Activated naive CD8-positive, alpha-beta T cell (primary cell): ENCODE measurements at regions not wholly inside any gene's neighbourhood (a gene's known extent, or its start where the extent isn't known, plus 50 kb on each side); places are given as distances from the start of the nearest gene placed in this dataset.

Source experiments
- H3K27ac Mint-ChIP-seq: one replicate; pipeline ENCODE4 v1.8.0; 2021; ENCODE audit warnings: mixed read lengths
- H3K27me3 Mint-ChIP-seq: one replicate; pipeline ENCODE4 v1.8.0; 2021; ENCODE audit warnings: mixed read lengths
- H3K36me3 Mint-ChIP-seq: one replicate; pipeline ENCODE4 v1.8.0; 2021; ENCODE audit warnings: mixed read lengths
- H3K4me1 Mint-ChIP-seq: one replicate; pipeline ENCODE4 v1.8.0; 2021; ENCODE audit warnings: low read depth, mixed read lengths
- H3K4me3 Mint-ChIP-seq: one replicate; pipeline ENCODE4 v1.8.0; 2021; ENCODE audit warnings: mild to moderate bottlenecking, mixed read lengths
- H3K9me3 Mint-ChIP-seq: one replicate; pipeline ENCODE4 v1.8.0; 2021; ENCODE audit warnings: low read depth, mixed read lengths

GRCh38 chr7:13072014-13072413 is 384.6 kb downstream of the ARL4A start:
- peaks cover 2% of the 10 kb centered on the region for H3K27me3 Mint-ChIP-seq
- no peaks in the 10 kb centered on the region for H3K36me3 Mint-ChIP-seq
- H3K4me1 Mint-ChIP-seq, result no peaks in the 10 kb centered on the region
- no peak overlapping the region for H3K27ac Mint-ChIP-seq
- H3K9me3 Mint-ChIP-seq, result no peaks in the 10 kb centered on the region
- no peak overlapping the region for H3K4me3 Mint-ChIP-seq

DNA sequence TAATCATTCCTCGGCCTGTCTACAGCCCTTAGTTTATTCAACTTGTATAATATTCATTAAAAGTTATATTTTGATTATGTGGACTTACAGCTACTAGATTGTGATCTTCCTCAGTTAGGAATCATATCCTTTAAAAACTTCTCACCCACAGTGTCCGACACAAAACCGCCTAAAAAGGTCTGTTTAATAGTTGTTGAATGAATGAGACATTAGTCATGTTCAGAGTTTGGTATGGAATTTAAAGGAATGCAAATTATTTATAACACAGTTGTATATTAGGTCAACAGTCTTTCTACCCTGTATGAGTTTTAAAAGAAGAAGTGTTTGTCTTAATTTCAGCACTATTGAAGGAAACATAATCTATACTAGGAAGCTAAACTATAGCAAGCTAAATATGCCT is 390.0 kb downstream of the ARL4A start:
- Mint-ChIP-seq H3K4me3 (no peak overlapping the region), H3K4me1 (no peaks in the 10 kb centered on the region), H3K27me3 (no peaks in the 10 kb centered on the region), H3K9me3 (no peaks in the 10 kb centered on the region), H3K27ac (no peak overlapping the region), H3K36me3 (no peaks in the 10 kb centered on the region)

DNA sequence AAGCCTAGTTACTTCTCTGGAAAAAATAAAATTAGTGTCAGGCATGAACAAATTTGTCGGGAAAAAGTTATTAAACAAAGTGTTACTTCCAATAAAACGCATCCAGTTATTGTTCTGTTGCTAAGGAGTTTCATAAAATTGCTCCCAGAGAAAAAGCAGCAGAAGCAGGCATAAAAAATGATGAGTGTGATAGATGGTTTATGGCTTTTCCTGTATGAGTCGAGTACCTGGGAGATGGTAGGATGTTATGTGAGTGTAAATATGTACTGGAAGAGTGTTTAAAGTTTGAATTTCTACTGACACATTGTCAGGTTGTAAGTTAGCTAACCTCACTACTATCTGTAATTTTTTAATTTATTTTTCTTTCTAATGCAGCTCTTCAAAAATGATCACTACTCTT is 390.7 kb downstream of the ARL4A start:
- no peaks in the 10 kb centered on the region for H3K4me1 Mint-ChIP-seq
- no peaks in the 10 kb centered on the region for H3K36me3 Mint-ChIP-seq
- no peak overlapping the region for H3K27ac Mint-ChIP-seq
- no peaks in the 10 kb centered on the region for H3K9me3 Mint-ChIP-seq
- no peak overlapping the region for H3K4me3 Mint-ChIP-seq
- no peaks in the 10 kb centered on the region for H3K27me3 Mint-ChIP-seq

GRCh38 chr7:13090959-13091358 is 403.5 kb downstream of the ARL4A start:
- Mint-ChIP-seq H3K27ac (no peak overlapping the region), H3K9me3 (no peaks in the 10 kb centered on the region), H3K36me3 (no peaks in the 10 kb centered on the region), H3K4me3 (no peak overlapping the region), H3K4me1 (no peaks in the 10 kb centered on the region), H3K27me3 (peaks cover 9% of the 10 kb centered on the region)

- H3K4me1 Mint-ChIP-seq, result no peaks in the 10 kb centered on the region
- no peak overlapping the region for H3K4me3 Mint-ChIP-seq
- no peak overlapping the region for H3K27ac Mint-ChIP-seq
- no peaks in the 10 kb centered on the region for H3K9me3 Mint-ChIP-seq
- no peaks in the 10 kb centered on the region for H3K36me3 Mint-ChIP-seq
- peaks cover 9% of the 10 kb centered on the region for H3K27me3 Mint-ChIP-seq
Measured at GRCh38 chr7:13091974-13092707, 404.7 kb downstream of the ARL4A start.

GRCh38 chr7:13092708-13093005 is 405.2 kb downstream of the ARL4A start:
- H3K27me3 Mint-ChIP-seq, result peaks cover 9% of the 10 kb centered on the region
- H3K4me3 Mint-ChIP-seq, result no peak overlapping the region

GRCh38 chr7:13093160-13093559 is 405.7 kb downstream of the ARL4A start:
- H3K4me3 Mint-ChIP-seq, result no peak overlapping the region
- H3K27me3 Mint-ChIP-seq, result peaks cover 9% of the 10 kb centered on the region
- no peaks in the 10 kb centered on the region for H3K4me1 Mint-ChIP-seq
- H3K9me3 Mint-ChIP-seq, result no peaks in the 10 kb centered on the region
- no peaks in the 10 kb centered on the region for H3K36me3 Mint-ChIP-seq
- H3K27ac Mint-ChIP-seq, result no peak overlapping the region

More at GRCh38 chr7:13092708-13093005, 405.2 kb downstream of the ARL4A start:
- Mint-ChIP-seq H3K4me1 (no peaks in the 10 kb centered on the region), H3K9me3 (no peaks in the 10 kb centered on the region), H3K27ac (no peak overlapping the region), H3K36me3 (no peaks in the 10 kb centered on the region)

GRCh38 chr7:13097499-13097898 is 410.1 kb downstream of the ARL4A start:
- Mint-ChIP-seq H3K4me3 (no peak overlapping the region), H3K9me3 (no peaks in the 10 kb centered on the region)

GRCh38 chr7:13098161-13098560 is 410.7 kb downstream of the ARL4A start:
- no peak overlapping the region for H3K27ac Mint-ChIP-seq
- no peaks in the 10 kb centered on the region for H3K4me1 Mint-ChIP-seq
- peaks cover 5% of the 10 kb centered on the region for H3K27me3 Mint-ChIP-seq
- no peaks in the 10 kb centered on the region for H3K36me3 Mint-ChIP-seq
- no peak overlapping the region for H3K4me3 Mint-ChIP-seq
- no peaks in the 10 kb centered on the region for H3K9me3 Mint-ChIP-seq

More at GRCh38 chr7:13097499-13097898, 410.1 kb downstream of the ARL4A start:
- Mint-ChIP-seq H3K4me1 (no peaks in the 10 kb centered on the region), H3K27me3 (peaks cover 8% of the 10 kb centered on the region), H3K36me3 (no peaks in the 10 kb centered on the region), H3K27ac (no peak overlapping the region)

DNA sequence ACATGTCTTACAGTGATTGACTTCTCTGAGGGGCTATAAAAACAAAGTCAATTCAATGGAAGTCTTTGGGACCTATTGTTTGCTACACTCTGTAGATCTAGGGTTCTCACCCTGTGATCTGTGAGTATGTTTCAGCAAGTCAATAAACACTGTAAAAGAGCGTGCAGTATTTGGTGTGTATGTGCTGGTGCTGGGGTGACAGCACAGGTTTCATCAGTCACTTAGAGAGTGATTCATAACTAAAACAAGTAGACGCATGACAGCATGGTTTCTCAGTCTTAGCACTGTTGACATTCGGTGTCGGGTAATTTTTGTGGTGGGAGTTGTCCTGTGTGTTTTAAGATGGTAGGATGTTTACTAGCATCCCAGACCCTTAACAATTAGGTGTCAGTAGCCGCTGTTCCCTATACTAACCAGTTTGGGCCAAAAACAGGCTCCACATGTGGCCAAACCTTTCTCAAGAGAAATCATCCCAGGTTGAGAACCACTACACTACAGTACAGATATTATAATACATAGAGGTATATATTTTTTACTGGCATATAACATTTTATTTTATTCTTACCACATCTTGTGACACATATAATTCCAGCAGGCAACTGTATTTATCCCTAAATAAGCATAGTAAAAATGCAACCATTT is 411.8 kb downstream of the ARL4A start:
- Mint-ChIP-seq H3K27me3 (peaks cover 5% of the 10 kb centered on the region), H3K4me1 (no peaks in the 10 kb centered on the region), H3K4me3 (no peak overlapping the region), H3K36me3 (no peaks in the 10 kb centered on the region), H3K27ac (no peak overlapping the region), H3K9me3 (no peaks in the 10 kb centered on the region)

GRCh38 chr7:13104128-13104527 is 416.7 kb downstream of the ARL4A start:
- Mint-ChIP-seq H3K4me3 (no peak overlapping the region), H3K9me3 (no peaks in the 10 kb centered on the region), H3K27ac (no peak overlapping the region), H3K36me3 (no peaks in the 10 kb centered on the region), H3K27me3 (no peaks in the 10 kb centered on the region), H3K4me1 (no peaks in the 10 kb centered on the region)

DNA sequence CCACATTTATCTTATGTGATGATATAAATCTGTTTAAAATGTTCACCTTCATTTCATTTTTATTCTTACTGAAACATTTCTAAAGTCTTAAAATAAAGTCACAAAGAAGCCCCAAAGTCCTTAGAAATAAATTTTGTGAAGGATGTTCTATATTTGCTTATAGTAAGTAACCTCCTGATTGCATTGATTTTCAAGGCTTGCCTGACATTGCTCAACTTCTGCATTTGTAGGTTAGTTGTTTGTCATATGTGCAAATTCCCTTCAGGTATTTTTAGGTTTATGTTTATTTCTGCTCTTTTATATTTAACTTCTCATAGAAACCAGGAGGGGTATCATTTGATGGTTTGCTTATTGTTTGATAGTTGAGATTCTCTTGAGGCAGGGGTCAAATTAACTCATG is 417.8 kb downstream of the ARL4A start:
- no peaks in the 10 kb centered on the region for H3K9me3 Mint-ChIP-seq
- H3K36me3 Mint-ChIP-seq, result no peaks in the 10 kb centered on the region
- no peaks in the 10 kb centered on the region for H3K4me1 Mint-ChIP-seq
- no peaks in the 10 kb centered on the region for H3K27me3 Mint-ChIP-seq
- no peak overlapping the region for H3K27ac Mint-ChIP-seq
- no peak overlapping the region for H3K4me3 Mint-ChIP-seq

- H3K36me3 Mint-ChIP-seq, result no peaks in the 10 kb centered on the region
- no peaks in the 10 kb centered on the region for H3K9me3 Mint-ChIP-seq
- H3K27me3 Mint-ChIP-seq, result no peaks in the 10 kb centered on the region
- no peak overlapping the region for H3K27ac Mint-ChIP-seq
- no peaks in the 10 kb centered on the region for H3K4me1 Mint-ChIP-seq
- no peak overlapping the region for H3K4me3 Mint-ChIP-seq
Measured at GRCh38 chr7:13106513-13106912, 419.1 kb downstream of the ARL4A start.

- no peaks in the 10 kb centered on the region for H3K9me3 Mint-ChIP-seq
- H3K27me3 Mint-ChIP-seq, result no peaks in the 10 kb centered on the region
- H3K4me1 Mint-ChIP-seq, result no peaks in the 10 kb centered on the region
- H3K36me3 Mint-ChIP-seq, result no peaks in the 10 kb centered on the region
- H3K27ac Mint-ChIP-seq, result no peak overlapping the region
- no peak overlapping the region for H3K4me3 Mint-ChIP-seq
Measured at GRCh38 chr7:13107291-13107690, 419.9 kb downstream of the ARL4A start.

DNA sequence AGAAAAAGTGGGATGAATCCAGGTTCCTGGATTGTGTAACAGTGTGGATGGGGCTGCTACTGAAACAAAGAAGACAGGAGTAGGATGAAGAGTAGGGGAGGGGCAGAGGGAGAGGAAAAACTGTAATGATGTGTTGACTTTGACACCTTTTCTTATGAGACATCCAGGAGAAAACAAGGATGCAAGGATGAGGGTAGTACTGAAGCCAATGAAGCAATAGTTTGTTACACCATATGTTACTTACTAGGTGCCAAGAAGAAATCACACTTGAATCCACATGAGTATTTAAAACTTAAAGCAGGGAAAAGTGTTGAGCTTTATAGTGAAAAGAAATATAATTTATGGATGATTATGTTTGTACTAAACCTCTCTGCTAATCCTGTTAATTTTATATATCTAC is 420.6 kb downstream of the ARL4A start:
- no peak overlapping the region for H3K4me3 Mint-ChIP-seq
- H3K27me3 Mint-ChIP-seq, result no peaks in the 10 kb centered on the region
- H3K27ac Mint-ChIP-seq, result no peak overlapping the region
- H3K9me3 Mint-ChIP-seq, result no peaks in the 10 kb centered on the region
- no peaks in the 10 kb centered on the region for H3K4me1 Mint-ChIP-seq
- H3K36me3 Mint-ChIP-seq, result no peaks in the 10 kb centered on the region

GRCh38 chr7:13109201-13109600 is 421.8 kb downstream of the ARL4A start:
- H3K36me3 Mint-ChIP-seq, result no peaks in the 10 kb centered on the region
- no peaks in the 10 kb centered on the region for H3K4me1 Mint-ChIP-seq
- H3K9me3 Mint-ChIP-seq, result no peaks in the 10 kb centered on the region
- H3K4me3 Mint-ChIP-seq, result no peak overlapping the region
- no peak overlapping the region for H3K27ac Mint-ChIP-seq
- no peaks in the 10 kb centered on the region for H3K27me3 Mint-ChIP-seq
